SU-DHL-6 (cell line): ENCODE measurements at regions not wholly inside any gene's neighbourhood (a gene's known extent, or its start where the extent isn't known, plus 50 kb on each side); places are given as distances from the start of the nearest gene placed in this dataset.

ENCODE experiments used
- H2AFZ ChIP-seq: fragments of 200-600 bp; sonication (generic); 2 replicates; pipeline ENCODE4 v1.6.1; 2014; ENCODE audit warnings: low read depth, mild to moderate bottlenecking, moderate library complexity, mixed read lengths, antibody characterized with exemption, low read length; ENCODE audit not compliant: severe bottlenecking
- H3F3A ChIP-seq: fragments of 200-600 bp; shearing (Covaris generic); 2 replicates; pipeline ENCODE4 v1.6.0; 2016; ENCODE audit warnings: antibody characterized with exemption, mild to moderate bottlenecking; ENCODE audit not compliant: insufficient read depth
- H3K27ac ChIP-seq: fragments of 200-600 bp; sonication (generic); 2 replicates; pipeline ENCODE4 v1.5.1; 2016; ENCODE audit warnings: low read depth, mild to moderate bottlenecking, low read length, moderate library complexity, mixed read lengths
- H3K27me3 ChIP-seq: fragments of 200-600 bp; sonication (generic), shearing (Covaris generic); 2 replicates; pipeline ENCODE4 v1.6.0; 2014; ENCODE audit warnings: mild to moderate bottlenecking, low read length
- H3K36me3 ChIP-seq: fragments of 200-600 bp; sonication (generic); 2 replicates; pipeline ENCODE4 v1.6.1; 2014; ENCODE audit warnings: mild to moderate bottlenecking, low read length, mixed read lengths
- H3K4me2 ChIP-seq: fragments of 300-600, 200-600 bp; shearing (Covaris generic), sonication (generic); 2 replicates; pipeline ENCODE4 v1.6.0; 2014; ENCODE audit warnings: low read length, low read depth, mild to moderate bottlenecking; ENCODE audit not compliant: poor library complexity, severe bottlenecking
- H3K4me3 ChIP-seq: fragments of 200-600 bp; sonication (generic); 2 replicates; pipeline ENCODE4 v1.5.1; 2014; ENCODE audit warnings: antibody characterized with exemption, low read length, mild to moderate bottlenecking, mixed read lengths; ENCODE audit not compliant: insufficient read depth, poor library complexity, severe bottlenecking
- H3K79me2 ChIP-seq: fragments of 200-600 bp; sonication (generic); 2 replicates; pipeline ENCODE4 v1.6.1; 2014; ENCODE audit warnings: mild to moderate bottlenecking, low read length, moderate library complexity; ENCODE audit not compliant: insufficient read depth
- H3K9ac ChIP-seq: fragments of 200-600 bp; sonication (generic); 2 replicates; pipeline ENCODE4 v1.7.0; 2014; ENCODE audit warnings: mild to moderate bottlenecking, low read length
- H3K9me2 ChIP-seq: fragments of 200-600 bp; sonication (generic); replicated peaks from 2 replicates; pipeline ENCODE4 v1.6.1; 2014; ENCODE audit warnings: low read length; ENCODE audit not compliant: insufficient read depth
- H3K9me3 ChIP-seq: fragments of 200-600 bp; sonication (generic); 2 replicates; pipeline ENCODE4 v1.6.1; 2014; ENCODE audit warnings: low read length, mixed read lengths; ENCODE audit not compliant: insufficient read depth
- H4K20me1 ChIP-seq: fragments of 200-600 bp; sonication (generic); 2 replicates; pipeline ENCODE4 v1.6.1; 2014; ENCODE audit warnings: low read depth, mild to moderate bottlenecking, antibody characterized with exemption, low read length, moderate library complexity, mixed read lengths
- EZH2phosphoT487 ChIP-seq: fragments of 200-600 bp; sonication (generic), shearing (Covaris generic); conservative IDR thresholded peaks from 2 replicates; pipeline ENCODE4 v1.6.1; 2018; ENCODE audit warnings: mild to moderate bottlenecking, antibody characterized with exemption, low read length, moderate library complexity, mixed read lengths
- TF ChIP-seq, protein P1 (sequence below): fragments of 200-600 bp; sonication (generic); IDR thresholded peaks from one replicate; pipeline ENCODE4 v1.5.1; 2017; ENCODE audit warnings: antibody characterized with exemption, mild to moderate bottlenecking, low read length, moderate library complexity; ENCODE audit not compliant: insufficient read depth, poor library complexity, severe bottlenecking

DNA sequence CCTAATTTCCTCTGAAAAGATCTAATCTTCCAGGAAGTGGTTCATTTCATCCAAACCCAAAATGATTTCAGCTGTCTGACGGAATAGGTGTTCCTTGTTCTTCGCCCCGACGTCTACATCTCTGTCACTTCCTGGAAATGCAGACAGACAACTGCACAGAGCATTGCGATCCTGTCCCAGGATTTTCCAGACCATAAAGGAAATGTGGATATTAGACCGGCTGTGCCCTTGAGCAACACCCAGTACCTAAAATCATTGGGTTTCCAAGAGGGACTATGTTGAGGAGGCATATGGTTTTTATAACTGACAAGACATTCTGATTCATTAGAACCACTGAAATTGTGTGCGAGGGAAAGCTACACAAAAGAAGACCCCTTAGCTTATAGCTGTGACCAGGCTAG is 74.2 kb downstream of the MSX2 start:
- TF ChIP-seq, protein P1, sequence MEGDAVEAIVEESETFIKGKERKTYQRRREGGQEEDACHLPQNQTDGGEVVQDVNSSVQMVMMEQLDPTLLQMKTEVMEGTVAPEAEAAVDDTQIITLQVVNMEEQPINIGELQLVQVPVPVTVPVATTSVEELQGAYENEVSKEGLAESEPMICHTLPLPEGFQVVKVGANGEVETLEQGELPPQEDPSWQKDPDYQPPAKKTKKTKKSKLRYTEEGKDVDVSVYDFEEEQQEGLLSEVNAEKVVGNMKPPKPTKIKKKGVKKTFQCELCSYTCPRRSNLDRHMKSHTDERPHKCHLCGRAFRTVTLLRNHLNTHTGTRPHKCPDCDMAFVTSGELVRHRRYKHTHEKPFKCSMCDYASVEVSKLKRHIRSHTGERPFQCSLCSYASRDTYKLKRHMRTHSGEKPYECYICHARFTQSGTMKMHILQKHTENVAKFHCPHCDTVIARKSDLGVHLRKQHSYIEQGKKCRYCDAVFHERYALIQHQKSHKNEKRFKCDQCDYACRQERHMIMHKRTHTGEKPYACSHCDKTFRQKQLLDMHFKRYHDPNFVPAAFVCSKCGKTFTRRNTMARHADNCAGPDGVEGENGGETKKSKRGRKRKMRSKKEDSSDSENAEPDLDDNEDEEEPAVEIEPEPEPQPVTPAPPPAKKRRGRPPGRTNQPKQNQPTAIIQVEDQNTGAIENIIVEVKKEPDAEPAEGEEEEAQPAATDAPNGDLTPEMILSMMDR, result no peak
- TF ChIP-seq EZH2phosphoT487, result no peak

GRCh38 chr5:174796711-174797192 is 72.4 kb downstream of the MSX2 start:
- TF ChIP-seq, protein P1, result no peak
- no peak for TF ChIP-seq EZH2phosphoT487
- H3F3A ChIP-seq, result no peaks in the 10 kb centered on the region

More for the DNA sequence above, 74.2 kb downstream of the MSX2 start:
- H3K27me3 ChIP-seq, result no peaks in the 10 kb centered on the region
- H4K20me1 ChIP-seq, result no peaks in the 10 kb centered on the region
- H3K36me3 ChIP-seq, result no peaks in the 10 kb centered on the region
- no peaks in the 10 kb centered on the region for H3F3A ChIP-seq
- H3K4me2 ChIP-seq, result no peak overlapping the region
- H3K9me3 ChIP-seq, result no peaks in the 10 kb centered on the region
- no peaks in the 10 kb centered on the region for H3K9me2 ChIP-seq
- no peaks in the 10 kb centered on the region for H3K79me2 ChIP-seq
- no peak overlapping the region for H3K27ac ChIP-seq
- H2AFZ ChIP-seq, result no peak overlapping the region
- no peak overlapping the region for H3K9ac ChIP-seq
- no peak overlapping the region for H3K4me3 ChIP-seq

GRCh38 chr5:174794931-174795672 is 70.7 kb downstream of the MSX2 start:
- Histone ChIP-seq H3K4me2 (no peak overlapping the region), H3F3A (no peaks in the 10 kb centered on the region), H3K9me3 (no peaks in the 10 kb centered on the region), H3K9me2 (no peaks in the 10 kb centered on the region), H3K4me3 (no peak overlapping the region), H2AFZ (no peak overlapping the region), H4K20me1 (no peaks in the 10 kb centered on the region), H3K36me3 (no peaks in the 10 kb centered on the region), H3K79me2 (no peaks in the 10 kb centered on the region), H3K27me3 (no peaks in the 10 kb centered on the region), H3K9ac (no peak overlapping the region), H3K27ac (no peak overlapping the region)
- TF ChIP-seq, protein P1, result no peak
- TF ChIP-seq EZH2phosphoT487, result no peak

More at GRCh38 chr5:174796711-174797192, 72.4 kb downstream of the MSX2 start:
- Histone ChIP-seq H3K9ac (no peak overlapping the region), H3K27me3 (no peaks in the 10 kb centered on the region), H3K27ac (no peak overlapping the region), H3K4me3 (no peak overlapping the region), H3K36me3 (no peaks in the 10 kb centered on the region), H2AFZ (no peak overlapping the region), H3K4me2 (no peak overlapping the region), H3K9me3 (no peaks in the 10 kb centered on the region), H3K79me2 (no peaks in the 10 kb centered on the region), H4K20me1 (no peaks in the 10 kb centered on the region), H3K9me2 (no peaks in the 10 kb centered on the region)
